GM20000 (cell line): ENCODE measurements at regions not wholly inside any gene's neighbourhood (a gene's known extent, or its start where the extent isn't known, plus 50 kb on each side); places are given as distances from the start of the nearest gene placed in this dataset.
"Not testable (repeated sequence)": the region's sequence is repeated elsewhere in the genome, so short reads cannot be mapped to it uniquely, and the experiment has no call there.

ENCODE experiments used
- DNase-seq: peaks from one replicate; pipeline ENCODE4 v3.0.0; 2012; ENCODE audit warnings: low spot score
- CTCF ChIP-seq: IDR thresholded peaks from 2 replicates; pipeline ENCODE4 v1.5.1; 2012; ENCODE audit warnings: mild to moderate bottlenecking, control low read depth; ENCODE audit errors: extremely low read depth, missing control alignments

DNA sequence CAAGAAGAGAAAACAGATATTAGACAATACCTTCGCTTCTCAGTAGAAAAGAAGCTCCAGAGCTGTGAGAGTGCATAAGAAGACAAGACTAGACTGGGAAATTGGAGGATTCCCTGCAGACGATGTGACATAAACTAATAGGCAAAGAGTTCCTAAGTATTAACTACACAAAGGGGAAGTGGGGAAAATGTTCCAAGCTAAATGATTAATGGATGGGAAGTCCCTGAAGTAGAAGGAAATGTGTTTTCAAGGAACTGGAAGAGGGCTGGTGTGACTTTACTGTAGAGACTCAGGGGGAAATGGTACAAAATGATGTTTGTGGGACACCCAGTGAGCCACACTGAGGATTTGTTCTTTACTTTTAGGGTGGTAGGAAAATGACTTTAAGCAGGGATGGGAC, 69.7 kb upstream of the DCLK2 start:
- DNase-seq = no peak
- no peak for TF ChIP-seq CTCF

GRCh38 chr4:150009533-150009932, 68.7 kb upstream of the DCLK2 start:
- no peak for DNase-seq
- no peak for TF ChIP-seq CTCF

DNA sequence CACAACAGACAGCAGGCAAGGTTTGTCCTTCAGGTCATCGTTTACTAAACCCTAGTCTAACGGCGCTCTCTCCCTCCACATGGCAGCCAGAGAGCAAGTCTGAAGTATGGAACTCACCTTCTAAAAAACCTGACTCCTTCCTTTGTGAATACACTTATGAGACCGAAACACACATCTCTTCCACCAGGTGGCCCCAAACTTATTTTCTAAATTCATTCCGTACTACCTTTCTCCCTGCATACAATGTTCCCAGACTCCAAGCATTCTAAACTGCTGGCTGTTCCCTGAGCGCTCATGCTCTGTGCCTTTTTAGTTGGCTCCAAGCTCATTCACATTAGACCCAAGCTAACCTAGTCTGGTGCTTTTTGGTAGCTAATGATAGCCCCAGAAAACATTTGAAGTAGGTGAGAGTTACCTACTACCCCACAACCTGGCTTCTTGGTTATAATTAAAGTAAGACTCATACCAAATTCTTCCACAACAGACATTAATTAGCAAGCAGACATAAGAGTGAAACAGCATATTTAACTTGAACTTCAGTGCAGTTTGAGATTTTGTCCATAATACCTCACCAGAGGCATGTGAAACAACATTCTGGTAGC, 67.6 kb upstream of the DCLK2 start:
- DNase-seq = peak; percentile 21
- peak; percentile 32 for TF ChIP-seq CTCF

DNA sequence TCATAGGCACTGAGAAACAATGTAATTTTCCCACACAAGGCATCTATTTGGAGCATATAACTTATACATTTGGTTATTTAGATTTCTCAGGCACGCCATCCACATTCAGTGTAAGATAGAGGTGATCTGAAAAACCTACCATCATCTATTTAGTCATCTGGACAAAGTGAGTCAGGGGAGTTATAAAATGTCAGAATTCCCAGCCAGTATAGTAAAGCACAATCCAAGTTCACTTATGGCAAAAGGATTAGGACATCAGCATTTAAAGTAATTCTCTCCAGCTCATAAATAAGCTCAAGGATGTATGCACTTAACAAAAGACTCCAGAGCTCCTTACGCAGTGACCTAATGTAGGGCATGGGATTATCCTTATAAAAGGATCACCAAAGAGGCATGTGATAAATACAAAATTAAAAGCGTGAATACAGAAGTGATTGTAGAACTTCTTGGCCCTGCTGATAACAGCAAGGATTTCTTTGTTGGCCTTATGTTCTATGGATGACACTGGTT, 65.3 kb upstream of the DCLK2 start:
- no peak for DNase-seq
- no peak for TF ChIP-seq CTCF

DNA sequence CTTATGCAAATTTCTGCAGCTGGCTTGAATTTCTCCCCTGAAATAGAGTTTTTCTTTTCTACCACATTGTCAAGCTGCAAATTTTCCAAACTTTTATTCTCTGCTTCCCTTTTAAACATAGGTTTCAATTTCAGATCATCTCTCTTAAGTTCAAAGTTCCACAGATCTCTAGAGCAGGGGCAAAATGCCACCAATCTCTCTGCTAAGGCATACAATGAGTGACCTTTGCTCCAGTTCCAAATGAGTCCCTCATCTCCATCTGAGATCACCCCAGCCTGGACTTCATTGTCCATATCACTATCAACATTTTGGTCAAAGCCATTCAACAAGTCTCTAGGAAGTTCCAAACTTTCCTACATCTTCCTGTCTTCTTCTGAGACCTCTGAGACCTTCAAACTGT, 62.3 kb upstream of the DCLK2 start:
- not testable (repeated sequence) for DNase-seq

GRCh38 chr4:150016621-150017020, 61.6 kb upstream of the DCLK2 start:
- DNase-seq = not testable (repeated sequence)

DNA sequence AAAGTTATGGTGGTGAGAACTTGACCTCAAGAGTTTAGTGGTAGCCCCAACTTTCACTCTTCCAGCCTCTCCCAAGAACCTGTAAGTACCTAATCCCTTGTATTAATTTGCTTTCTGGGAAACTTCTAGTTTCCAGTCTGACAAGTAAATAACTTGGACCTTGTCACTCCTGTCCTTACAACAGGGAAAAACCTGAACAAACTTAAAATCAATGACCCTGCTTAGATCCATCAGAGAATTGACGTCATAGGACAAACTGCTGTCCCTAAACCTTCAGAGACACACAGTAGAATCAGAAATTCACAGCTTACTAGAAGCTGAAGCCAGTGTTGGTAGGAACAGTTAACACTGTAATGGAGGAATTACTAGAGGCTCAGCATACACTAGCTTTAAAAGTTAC, 60.0 kb upstream of the DCLK2 start:
- no peak for TF ChIP-seq CTCF
- DNase-seq = no peak

DNA sequence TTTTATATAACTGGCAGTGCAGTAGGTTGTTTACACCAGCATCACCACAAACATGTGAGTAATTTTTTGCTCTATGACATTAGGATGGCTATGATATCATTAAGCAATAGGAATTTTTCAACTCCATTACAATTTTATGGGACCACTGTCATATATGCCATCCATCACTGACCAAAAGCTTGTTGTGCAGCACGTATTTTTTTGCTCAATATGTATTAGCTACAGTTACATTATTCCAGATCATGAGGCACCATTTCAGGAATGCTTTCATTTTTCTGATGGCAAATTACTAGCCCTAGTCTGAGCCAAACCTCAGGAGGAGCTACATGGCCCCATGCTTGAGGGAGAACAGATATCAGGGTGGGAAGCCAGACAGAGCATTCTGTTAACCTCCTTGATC, 56.8 kb upstream of the DCLK2 start:
- no peak for DNase-seq
- TF ChIP-seq CTCF = no peak
